H1 (cell line): ENCODE measurements at regions not wholly inside any gene's neighbourhood (a gene's known extent, or its start where the extent isn't known, plus 50 kb on each side); places are given as distances from the start of the nearest gene placed in this dataset.

Source experiments
- ATF2 ChIP-seq: IDR thresholded peaks from 2 replicates; pipeline ENCODE4 v1.6.1; 2012; ENCODE audit warnings: low read length, inconsistent platforms
- ATF3 ChIP-seq: IDR thresholded peaks from 2 replicates; pipeline ENCODE4 v1.6.1; 2011; ENCODE audit warnings: low read depth, mild to moderate bottlenecking, low read length; ENCODE audit not compliant: insufficient read depth
- CBX8 ChIP-seq: fragments of 300-800, 300-1000 bp; sonication (generic); IDR thresholded peaks from 2 replicates; pipeline ENCODE4 v1.7.1; 2016; ENCODE audit warnings: low read depth, low read length, borderline replicate concordance
- CEBPB ChIP-seq: IDR thresholded peaks from 2 replicates; pipeline ENCODE4 v1.6.1; 2012; ENCODE audit warnings: low read depth, low read length
- CTCF ChIP-seq, 3 experiments: IDR thresholded peaks; 1 replicate in 2 of 3; 2 replicates in 1 of 3; pipeline versions ENCODE4 v1.5.1 to v1.6.1; 2011; ENCODE audit warnings: low read length in 3 of 3, mild to moderate bottlenecking in 3 of 3, inconsistent platforms in 2 of 3, low read depth in 1 of 3, moderate library complexity in 1 of 3; ENCODE audit not compliant: insufficient read depth in 1 of 3; ENCODE audit errors: control extremely low read depth in 1 of 3
- EP300 ChIP-seq, 2 experiments: IDR thresholded peaks; 1 replicate in 1 of 2; 2 replicates in 1 of 2; pipeline ENCODE4 v1.6.1; 2011 to 2012; ENCODE audit warnings: low read depth in 2 of 2, low read length in 2 of 2, mild to moderate bottlenecking in 2 of 2, borderline replicate concordance in 1 of 2, inconsistent platforms in 1 of 2, moderate library complexity in 1 of 2
- EZH2 ChIP-seq: fragments of 200-600 bp; sonication (generic); IDR thresholded peaks from 2 replicates; pipeline ENCODE4 v1.7.1; 2012; ENCODE audit warnings: low read depth, mild to moderate bottlenecking, moderate library complexity, low read length, inconsistent platforms; ENCODE audit not compliant: severe bottlenecking
- KDM1A ChIP-seq: fragments of 200-600, 300-600 bp; sonication (generic); IDR thresholded peaks from 2 replicates; pipeline ENCODE4 v1.7.1; 2016; ENCODE audit warnings: mild to moderate bottlenecking, low read length, borderline replicate concordance
- MAX ChIP-seq: IDR thresholded peaks from 2 replicates; pipeline ENCODE4 v1.6.1; 2012; ENCODE audit warnings: inconsistent platforms
- POLR2A ChIP-seq, 2 experiments: IDR thresholded peaks; 1 replicate in 1 of 2; 2 replicates in 1 of 2; pipeline ENCODE4 v1.6.1; 2011; ENCODE audit warnings: low read depth in 2 of 2, low read length in 2 of 2, mild to moderate bottlenecking in 2 of 2; ENCODE audit errors: control extremely low read depth in 1 of 2
- POLR2AphosphoS5 ChIP-seq: IDR thresholded peaks from 2 replicates; pipeline ENCODE4 v1.6.1; 2011; ENCODE audit warnings: low read depth, low read length
- RAD21 ChIP-seq, 2 experiments: IDR thresholded peaks in 1 of 2; conservative IDR thresholded peaks in 1 of 2; 2 replicates each; pipeline ENCODE4 v1.6.1; 2011; ENCODE audit warnings: low read depth in 2 of 2, low read length in 2 of 2, improper control_type of control experiment in 1 of 2, inconsistent platforms in 1 of 2, mild to moderate bottlenecking in 1 of 2, moderate library complexity in 1 of 2
- RXRA ChIP-seq: IDR thresholded peaks from 2 replicates; pipeline ENCODE4 v1.6.1; 2011; ENCODE audit warnings: low read depth, mild to moderate bottlenecking, low read length, moderate library complexity; ENCODE audit not compliant: insufficient read depth
- SUZ12 ChIP-seq: fragments of 200-600 bp; sonication (generic); IDR thresholded peaks from 2 replicates; pipeline ENCODE4 v1.6.1; 2012; ENCODE audit warnings: mild to moderate bottlenecking, inconsistent platforms, low read length, moderate library complexity, mixed read lengths

- no peak for TF ChIP-seq RXRA
- TF ChIP-seq RAD21 (IDR thresholded peaks at IDR 0.05 in 1 of 2, conservative IDR thresholded peaks at IDR 0.05 in 1 of 2; ENCODE audit: low read depth in 2 of 2, low read length in 2 of 2): no peak
- TF ChIP-seq SUZ12: no peak
- no peak for TF ChIP-seq KDM1A
- no peak for TF ChIP-seq CTCF (IDR thresholded peaks at IDR 0.05; ENCODE audit: control extremely low read depth in 1 of 3, insufficient read depth in 1 of 3, low read depth in 1 of 3, low read length in 3 of 3)
- TF ChIP-seq MAX: no peak
- TF ChIP-seq ATF3: no peak
- TF ChIP-seq CBX8: no peak
- no peak for TF ChIP-seq POLR2AphosphoS5
- TF ChIP-seq ATF2: no peak
- TF ChIP-seq CEBPB: no peak
- TF ChIP-seq EP300 (IDR thresholded peaks at IDR 0.05; ENCODE audit: borderline replicate concordance in 1 of 2, low read depth in 2 of 2, low read length in 2 of 2): no peak
- no peak for TF ChIP-seq POLR2A (IDR thresholded peaks at IDR 0.05; ENCODE audit: control extremely low read depth in 1 of 2, low read depth in 2 of 2, low read length in 2 of 2)
- no peak for TF ChIP-seq EZH2
Measured at GRCh38 chr11:17148536-17148935, 59.2 kb downstream of the PIK3C2A start.
